ENCODE measurements at regions not wholly inside any gene's neighbourhood (a gene's known extent, or its start where the extent isn't known, plus 50 kb on each side); places are given as distances from the start of the nearest gene placed in this dataset.

GRCh38 chr5:164560216-164560615 lies 1054.8 kb downstream of the MAT2B start:
- no peak for DNase-seq

- no peak for DNase-seq
Observed at GRCh38 chr5:164561933-164562872, 1056.8 kb downstream of the MAT2B start.

- no peak for DNase-seq
Observed at GRCh38 chr5:164563370-164563769, 1058.0 kb downstream of the MAT2B start.

GRCh38 chr5:164573397-164573796 lies 1068.0 kb downstream of the MAT2B start:
- no peak for DNase-seq

- DNase-seq, result no peak
Observed at GRCh38 chr5:164577201-164577600, 1071.8 kb downstream of the MAT2B start.

- DNase-seq, result no peak
Observed at GRCh38 chr5:164577742-164578141, 1072.3 kb downstream of the MAT2B start.

GRCh38 chr5:164578401-164578800 lies 1073.0 kb downstream of the MAT2B start:
- no peak for DNase-seq

- DNase-seq, result no peak
Observed at GRCh38 chr5:164578911-164579310, 1073.5 kb downstream of the MAT2B start.

- no peak for DNase-seq
Observed at GRCh38 chr5:164580155-164580554, 1074.7 kb downstream of the MAT2B start.

GRCh38 chr5:164581889-164582288 lies 1076.5 kb downstream of the MAT2B start:
- DNase-seq, result no peak

- no peak for DNase-seq
Observed at GRCh38 chr5:164593982-164594381, 1088.6 kb downstream of the MAT2B start.

GRCh38 chr5:164597293-164597900 lies 1092.0 kb downstream of the MAT2B start:
- no peak for DNase-seq

- no peak for DNase-seq
Observed at GRCh38 chr5:164600274-164600673, 1094.9 kb downstream of the MAT2B start.

- no peak for DNase-seq
Observed at GRCh38 chr5:164600929-164601535, 1095.6 kb downstream of the MAT2B start.

GRCh38 chr5:164608507-164608906 lies 1103.1 kb downstream of the MAT2B start:
- no peak for DNase-seq

- no peak for DNase-seq
Observed at GRCh38 chr5:164610374-164610773, 1105.0 kb downstream of the MAT2B start.

GRCh38 chr5:164614707-164615106 lies 1109.3 kb downstream of the MAT2B start:
- no peak for DNase-seq

- DNase-seq, result no peak
Observed at GRCh38 chr5:164617290-164617689, 1111.9 kb downstream of the MAT2B start.

GRCh38 chr5:164627021-164627420 lies 1121.6 kb downstream of the MAT2B start:
- DNase-seq, result no peak

- DNase-seq, result no peak
Observed at GRCh38 chr5:164636456-164636855, 1131.0 kb downstream of the MAT2B start.

- no peak for DNase-seq
Observed at GRCh38 chr5:164637931-164638521, 1132.6 kb downstream of the MAT2B start.

GRCh38 chr5:164649266-164649665 lies 1143.8 kb downstream of the MAT2B start:
- no peak for DNase-seq

- no peak for DNase-seq
Observed at GRCh38 chr5:164650427-164650826, 1145.0 kb downstream of the MAT2B start.
